Stimulated activated CD4-positive, alpha-beta T cell treated with anti-CD3 and anti-CD28 coated beads, Interleukin-4, amount 100 ng/mL, for 1 hour (primary cell): ENCODE measurements at regions not wholly inside any gene's neighbourhood (a gene's known extent, or its start where the extent isn't known, plus 50 kb on each side); places are given as distances from the start of the nearest gene placed in this dataset.

Source experiments
- DNase-seq: peaks from one replicate; pipeline ENCODE4 v3.0.0-alpha.2; 2020

DNA sequence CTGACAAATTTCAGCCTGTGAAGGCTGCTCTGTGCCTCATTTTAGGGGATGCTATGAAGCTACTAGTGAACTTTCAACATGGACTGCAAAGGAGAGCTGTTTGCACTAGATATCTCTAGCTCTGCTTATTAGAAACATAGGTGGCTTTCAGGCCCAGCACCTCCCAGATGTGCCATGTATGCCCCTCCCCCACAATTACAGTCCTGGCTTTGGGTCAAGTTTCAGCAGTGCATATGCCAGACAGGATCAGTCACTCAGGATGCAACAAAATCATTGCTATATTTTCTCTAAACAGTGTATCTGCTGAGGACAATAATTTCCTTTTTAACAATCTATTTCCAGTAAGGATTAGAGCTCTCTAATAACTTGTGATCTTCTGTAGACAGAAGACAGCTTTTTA, 178.8 kb upstream of the STAC start:
- DNase-seq, result no peak

DNA sequence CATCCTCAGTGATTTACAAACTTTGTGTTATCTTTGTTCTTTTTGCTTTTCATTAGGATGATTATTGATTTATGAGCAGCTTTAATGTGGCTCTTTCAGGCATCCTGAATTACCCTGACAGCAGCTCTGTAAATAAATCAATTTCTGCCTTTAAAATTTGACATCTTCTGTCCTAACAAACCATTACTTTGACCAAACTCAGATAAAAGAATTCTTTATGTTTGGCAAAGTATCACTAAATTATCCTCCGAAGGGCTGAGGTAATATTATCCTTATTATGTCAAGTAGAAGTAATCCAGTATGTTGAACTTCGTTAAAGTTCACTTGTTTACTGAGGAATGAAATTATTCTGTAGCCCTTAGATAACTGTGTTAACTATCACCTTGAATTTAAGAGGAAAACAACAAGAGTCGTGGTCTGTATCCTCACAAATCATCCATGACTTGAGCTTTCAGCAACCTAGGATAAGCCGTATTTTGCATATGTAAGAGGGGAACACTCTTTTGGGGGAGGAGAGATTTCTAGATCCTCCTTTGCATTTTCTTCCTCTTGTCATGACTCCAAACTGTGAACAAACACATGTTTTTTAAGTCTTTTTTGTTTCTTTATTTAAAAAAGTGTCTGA, 173.2 kb upstream of the STAC start:
- no peak for DNase-seq

DNA sequence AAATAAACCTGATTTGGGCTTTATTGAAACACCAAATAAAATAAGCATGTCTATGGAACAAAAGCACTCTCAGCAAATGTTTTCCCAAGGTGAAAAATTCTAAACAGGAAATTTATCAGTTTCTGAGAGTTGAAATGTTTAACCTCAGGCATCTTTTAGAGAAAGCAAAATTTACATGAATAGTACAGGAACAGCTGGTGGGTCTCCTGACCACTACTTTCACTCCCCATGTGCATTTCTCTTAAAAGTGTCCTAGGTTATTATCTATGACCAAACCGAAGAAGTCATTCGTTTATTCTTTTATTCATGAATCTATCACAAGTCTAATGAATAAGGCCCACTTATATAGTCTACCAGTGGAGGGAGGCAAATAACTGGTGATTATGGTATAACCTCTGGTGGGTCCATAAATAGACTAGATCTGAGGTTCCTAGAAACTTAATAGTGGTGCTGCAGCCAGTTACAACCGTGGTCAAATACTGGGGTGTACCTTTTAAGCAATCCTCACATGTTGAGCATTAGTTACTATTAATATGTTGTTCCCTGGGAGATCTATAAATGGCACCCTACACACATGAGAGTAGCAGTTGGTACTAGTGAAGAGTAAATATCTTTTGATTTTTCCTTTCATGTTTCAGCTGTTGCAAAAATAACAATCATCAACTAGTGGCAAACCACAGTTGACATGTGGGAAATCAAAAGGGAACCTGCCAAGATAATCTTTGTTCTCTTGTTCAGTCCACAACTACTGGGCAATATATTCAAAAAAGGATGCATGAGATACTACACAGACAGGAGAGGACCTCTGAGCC, 169.3 kb upstream of the STAC start:
- no peak for DNase-seq

DNA sequence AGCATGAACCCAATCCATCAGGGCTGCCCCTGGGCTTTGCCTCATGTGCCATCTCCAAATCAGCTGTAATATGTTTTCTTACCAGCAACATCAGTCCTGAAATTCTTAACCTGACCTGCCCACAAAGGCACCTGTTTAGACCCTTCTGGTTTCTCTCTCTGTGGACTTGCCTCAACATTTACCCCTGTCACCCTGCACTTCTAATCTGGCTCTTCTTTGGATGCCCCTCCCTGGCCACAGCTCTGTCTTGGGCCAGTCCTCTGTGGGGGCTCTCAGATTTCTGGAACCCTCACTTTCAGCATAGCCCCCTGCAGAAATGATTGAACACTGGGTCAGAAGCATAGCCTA, 168.7 kb upstream of the STAC start:
- DNase-seq, result no peak

DNA sequence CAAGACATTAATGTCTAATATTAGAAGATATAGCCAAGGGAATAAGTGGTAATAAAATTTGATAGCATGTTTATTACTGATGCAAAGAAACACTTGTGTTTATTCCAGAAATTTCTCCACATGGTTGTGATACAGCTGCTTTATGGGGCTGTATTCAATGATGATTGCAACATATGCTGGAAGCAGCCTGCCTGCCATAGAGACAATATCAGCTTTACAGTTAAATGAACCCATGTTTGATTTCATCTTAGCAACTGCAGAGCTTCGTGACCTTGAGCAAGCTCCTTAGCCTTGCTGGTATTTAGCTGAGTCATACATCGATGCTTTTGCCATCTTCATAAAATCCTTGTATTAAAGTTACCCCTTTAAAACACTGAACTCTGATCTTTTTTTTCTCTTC, 168.1 kb upstream of the STAC start:
- DNase-seq, result no peak

DNA sequence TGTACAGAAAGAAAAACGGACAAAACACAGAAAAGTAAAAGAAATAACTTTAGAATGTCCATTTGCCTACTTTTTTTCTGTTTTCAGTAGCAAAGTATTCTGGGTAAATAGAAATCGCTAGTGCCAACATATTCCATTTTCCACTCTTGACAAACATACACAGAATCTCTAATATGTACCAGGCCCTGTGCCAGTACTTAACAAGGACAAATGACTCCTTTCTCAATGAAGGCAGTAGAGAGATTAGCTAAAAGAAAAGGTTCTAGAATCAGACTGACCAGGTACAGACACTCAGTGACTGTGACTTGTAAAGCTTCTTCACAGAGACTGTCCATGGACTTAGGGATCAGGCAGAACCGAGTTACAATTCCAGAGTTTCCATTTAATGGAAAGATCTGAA, 165.8 kb upstream of the STAC start:
- no peak for DNase-seq

DNA sequence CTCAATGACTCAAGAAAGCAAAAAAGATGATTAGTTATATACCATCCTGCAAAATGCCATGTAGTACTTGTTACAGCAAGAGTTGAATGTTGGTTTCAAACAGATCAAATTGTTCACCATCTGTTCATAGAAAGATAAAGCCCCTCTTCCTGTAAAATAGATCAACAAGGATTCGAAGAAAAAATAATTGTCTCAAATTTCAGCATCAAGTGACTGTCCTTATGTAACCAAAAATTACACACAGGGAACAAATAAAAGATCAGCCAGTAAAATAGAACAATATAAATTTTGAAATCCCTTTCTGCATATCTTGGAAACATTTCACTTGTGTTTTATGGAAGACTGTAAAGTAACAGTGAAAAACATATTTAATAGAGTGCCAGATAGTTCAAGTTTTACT, 165.1 kb upstream of the STAC start:
- no peak for DNase-seq

DNA sequence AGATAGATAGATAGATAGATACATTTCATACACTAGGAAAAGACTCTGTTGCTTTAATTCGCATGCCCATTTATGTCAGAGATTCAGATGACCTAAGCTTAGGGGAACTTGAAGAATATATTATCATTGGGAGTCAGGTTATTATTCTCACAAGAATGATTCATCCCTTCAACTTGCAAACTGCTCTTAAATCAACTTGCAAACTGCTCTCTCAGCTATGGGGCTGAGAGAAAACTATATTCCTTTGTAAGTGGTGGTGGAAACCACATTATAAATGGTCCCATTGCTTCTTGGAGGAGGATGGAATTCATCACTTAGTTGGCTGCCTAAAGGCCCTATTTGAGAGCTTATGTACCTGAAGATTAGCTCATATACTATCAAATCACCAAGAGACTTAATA, 160.9 kb upstream of the STAC start:
- no peak for DNase-seq

DNA sequence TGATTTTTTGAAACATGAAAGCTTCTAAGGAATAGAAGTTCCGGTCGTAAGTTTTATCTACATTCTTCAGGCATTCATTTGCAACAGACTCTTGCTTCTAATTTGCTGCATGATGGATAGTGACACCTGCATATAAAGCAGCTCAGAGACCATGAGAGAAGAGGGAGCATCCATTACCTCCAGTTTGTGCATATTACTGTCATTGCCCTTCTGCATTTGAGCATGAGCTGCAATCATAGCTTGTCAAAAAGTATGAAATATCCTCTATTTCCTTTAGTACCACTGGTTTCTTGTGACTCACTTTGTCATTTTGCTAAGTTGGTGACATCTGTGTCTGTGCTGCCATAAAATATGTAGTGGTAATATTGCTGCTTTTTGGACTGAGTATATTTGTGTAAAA, 160.1 kb upstream of the STAC start:
- DNase-seq, result no peak

DNA sequence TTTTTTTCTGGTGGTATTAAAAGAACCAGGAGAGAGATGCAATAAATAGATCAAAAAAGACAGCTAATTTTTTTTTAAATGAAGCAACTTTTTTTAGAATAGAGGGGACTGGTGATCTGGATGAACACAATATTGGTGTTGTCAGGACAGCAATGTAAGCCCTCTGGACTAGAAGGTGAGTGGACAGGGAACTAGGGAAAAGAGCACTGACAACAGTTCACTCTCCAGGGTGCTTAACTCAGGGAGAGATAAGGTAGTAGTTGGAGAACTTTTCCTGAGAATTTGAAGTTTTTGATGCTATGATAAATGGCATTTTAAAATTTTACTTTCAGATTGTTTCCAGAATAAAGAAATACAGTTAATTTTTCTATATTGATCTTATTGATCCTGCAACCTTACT, 158.3 kb upstream of the STAC start:
- DNase-seq, result no peak

DNA sequence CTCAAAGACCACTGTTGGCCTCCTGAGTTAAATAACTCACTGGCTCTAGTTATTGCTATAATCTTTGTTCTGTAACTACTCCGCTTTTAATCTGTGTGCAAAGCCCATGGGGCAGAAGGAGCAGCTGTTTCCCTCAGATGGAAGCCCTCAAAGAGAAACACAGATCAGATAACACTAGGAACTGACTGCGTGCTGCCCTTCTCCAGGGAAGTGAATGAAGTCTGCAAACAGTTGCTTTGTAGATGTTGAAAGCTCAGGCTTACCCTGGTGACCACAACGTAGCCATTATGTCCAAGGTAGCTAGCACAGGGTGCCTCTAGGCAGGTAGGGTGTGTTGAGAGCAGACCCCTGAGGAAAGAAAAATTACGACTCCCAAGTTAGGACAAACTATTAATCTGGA, 152.3 kb upstream of the STAC start:
- DNase-seq, result no peak

DNA sequence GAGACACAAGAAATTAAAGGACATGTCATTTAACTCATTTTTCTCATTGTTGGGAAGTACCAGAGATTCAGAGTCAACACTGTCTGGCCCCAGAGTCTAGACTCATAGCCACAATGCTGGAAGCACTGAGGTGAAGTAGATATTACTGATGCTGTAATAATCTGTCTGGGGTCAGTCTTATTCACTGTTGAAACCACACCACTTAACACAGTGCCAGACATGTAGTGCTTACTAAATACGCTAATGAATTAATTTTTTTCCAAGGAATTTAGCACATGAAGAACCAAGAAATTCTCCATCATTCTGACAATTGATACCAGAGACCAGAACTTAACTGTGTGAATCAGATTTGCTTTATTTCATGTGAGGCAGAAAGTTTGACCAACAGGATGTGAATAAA, 150.8 kb upstream of the STAC start:
- no peak for DNase-seq

DNA sequence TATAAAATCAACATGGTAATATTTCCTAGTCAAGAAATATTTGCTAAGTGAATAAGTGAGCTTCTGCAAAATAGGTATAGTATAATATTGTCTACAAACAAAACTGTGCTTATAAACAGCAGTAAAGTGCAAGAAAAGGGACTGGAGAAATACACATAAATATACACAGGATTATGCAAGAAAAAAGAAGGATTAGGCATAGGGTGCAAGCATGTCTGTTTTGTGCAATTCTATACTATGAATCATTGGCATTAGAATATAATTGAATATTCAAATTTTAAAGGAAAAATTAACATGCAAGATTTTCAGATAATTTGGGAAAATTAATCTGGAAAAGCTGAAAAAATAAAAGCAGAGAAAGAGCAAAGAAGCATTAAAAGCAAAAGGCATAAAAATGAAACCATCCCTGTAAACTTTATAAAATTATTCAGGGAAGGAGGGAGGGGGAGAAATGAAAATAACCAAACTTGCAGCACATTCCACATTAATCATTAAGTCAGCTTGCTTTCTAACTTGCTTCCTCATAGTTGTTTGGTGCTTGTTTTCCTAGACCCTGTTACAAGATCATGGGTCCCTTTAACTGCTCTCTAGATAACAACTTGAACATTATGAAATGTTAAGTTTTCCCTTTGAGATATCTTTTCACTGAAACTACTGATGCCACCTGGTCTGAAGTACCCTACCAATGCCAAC, 147.4 kb upstream of the STAC start:
- no peak for DNase-seq

DNA sequence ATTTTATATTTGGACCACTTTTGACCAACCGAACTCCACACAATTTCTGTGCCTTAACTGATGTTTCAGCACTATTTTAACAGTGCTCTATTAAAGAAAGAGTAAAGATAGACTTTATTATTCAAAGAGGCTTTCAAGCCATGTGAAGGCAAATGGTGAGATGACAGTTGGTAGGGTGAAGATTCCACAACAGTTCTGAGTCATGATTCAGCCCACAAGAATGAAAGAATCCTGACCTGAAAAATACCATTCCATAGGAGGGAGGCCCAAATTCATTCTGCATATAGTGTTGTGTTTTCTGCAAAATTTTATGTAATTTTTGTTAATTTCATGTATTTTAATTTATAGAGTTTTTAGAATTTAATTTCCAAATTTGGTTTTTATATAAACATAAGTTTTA, 135.6 kb upstream of the STAC start:
- no peak for DNase-seq

DNA sequence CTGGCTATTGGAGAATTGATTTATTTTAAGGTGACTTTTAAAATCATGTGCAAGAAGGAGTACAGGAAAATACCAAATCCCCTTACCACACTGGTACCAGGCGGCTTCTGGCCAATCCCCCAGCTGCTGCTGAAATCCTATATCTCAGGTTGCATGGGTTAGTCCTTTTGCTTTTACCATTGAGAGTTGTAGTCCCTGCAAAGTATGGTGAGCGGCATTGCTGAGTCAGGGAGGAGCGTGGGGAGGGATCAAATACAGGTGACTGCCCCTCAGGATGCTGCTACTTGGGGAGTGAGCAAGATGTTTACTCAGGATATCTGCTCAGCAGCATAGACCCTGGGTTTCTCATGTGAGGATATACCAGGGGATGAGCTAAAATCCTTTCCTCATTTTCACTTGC, 131.9 kb upstream of the STAC start:
- no peak for DNase-seq

DNA sequence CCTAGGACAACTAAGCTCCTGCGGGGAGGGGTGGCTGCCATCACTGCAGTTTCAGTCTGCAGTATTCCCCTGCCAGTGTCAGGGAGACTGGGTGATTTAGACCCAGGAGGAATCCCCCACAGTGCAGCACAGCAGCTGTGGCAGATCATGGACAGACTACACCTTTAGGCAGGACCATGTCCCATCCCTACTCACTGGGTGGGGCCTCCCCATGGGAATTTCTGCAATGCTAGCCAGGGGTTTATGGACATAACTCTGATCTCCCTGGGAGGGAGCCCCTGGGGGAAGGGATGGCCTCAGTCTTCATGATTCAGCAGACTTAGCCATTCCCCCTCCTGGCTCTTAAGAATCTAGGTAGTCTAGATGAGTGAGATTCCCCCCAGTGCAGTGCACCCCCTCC, 130.1 kb upstream of the STAC start:
- DNase-seq, result no peak

DNA sequence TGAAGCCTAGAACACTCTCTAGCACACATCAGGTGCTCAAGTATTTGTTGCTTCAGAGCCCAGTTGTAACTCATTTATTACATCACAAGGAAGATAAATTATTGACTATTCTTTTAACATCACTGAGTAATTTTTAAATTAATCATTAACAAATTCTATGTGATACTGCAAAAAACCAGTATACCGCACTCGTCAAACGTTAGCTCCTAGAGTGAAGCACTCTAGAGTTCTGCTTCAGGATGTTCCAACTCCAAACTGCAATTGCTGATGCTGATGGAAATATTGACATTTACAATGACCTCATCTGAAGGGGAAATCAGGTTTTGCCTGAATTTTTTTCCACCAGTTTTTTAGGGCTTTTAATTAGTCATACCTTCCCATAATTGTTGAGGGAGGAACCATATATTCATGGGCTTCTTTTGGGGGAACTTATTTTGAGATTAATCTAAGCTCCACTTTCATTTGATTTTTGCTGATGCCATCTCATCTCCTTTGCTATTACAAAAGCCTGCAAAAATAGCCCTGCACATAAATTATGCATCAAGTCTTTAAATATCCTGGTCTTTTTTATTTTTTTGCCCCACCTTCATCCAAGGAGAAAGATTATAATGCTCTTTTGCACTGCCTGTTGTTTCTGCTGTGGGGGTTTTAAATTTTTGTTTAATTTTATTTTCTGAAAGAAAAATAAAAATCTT, 123.0 kb upstream of the STAC start:
- DNase-seq, result no peak

DNA sequence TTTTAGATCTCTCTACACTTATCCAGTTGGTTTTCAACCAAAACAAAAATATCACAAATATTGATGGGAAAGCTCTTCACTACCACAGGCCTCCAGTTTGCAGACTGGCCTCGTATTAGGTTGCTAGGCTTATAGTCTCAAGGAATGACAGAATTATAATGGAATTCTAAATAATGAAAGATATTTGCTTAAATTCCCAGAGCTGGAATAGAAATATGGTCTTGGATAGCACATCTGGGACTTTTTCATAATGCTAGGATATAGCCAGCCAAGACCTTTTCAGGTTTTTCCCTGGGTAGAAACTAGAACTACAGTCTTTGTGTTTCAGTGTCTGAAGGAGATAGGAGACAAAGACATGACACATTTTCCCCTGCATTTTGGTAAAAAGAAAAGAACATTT, 121.9 kb upstream of the STAC start:
- no peak for DNase-seq

DNA sequence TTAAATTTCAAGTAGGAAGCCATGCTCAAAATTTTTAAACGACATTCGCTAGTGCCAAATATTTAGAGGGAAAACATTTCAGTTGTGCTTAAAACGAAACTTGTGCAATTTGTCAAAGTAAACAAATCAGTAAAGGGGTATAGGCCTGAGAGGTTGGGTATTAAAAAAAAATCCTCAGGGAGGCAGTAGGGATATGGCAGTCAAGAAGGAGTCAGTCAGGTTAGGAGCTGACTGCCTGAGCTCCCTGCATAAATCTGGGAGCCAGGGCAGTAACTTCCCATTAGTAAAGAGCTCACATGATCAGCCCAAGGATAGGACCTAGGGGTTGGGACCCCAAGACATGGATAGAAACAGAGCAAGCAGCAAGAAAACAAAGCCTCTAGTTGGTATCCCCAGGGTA, 120.7 kb upstream of the STAC start:
- DNase-seq, result no peak

DNA sequence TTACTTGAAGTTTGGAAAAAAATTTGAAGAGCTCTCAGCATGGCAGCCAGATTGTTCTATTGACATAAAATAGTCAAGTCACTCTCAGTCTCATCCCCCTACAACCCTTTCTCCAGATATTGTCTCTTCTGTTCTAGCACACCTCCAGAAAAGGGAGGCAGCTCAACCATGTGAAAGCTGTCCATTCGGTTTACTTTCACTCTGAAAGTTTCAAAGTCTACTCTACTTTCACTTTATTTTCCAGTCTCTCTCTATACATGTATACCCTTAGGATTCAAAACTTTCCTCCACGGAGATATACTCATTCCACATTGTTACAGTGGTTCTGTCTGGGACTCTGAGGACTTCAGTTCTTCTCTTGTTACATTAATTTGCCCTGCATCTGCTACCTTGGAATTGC, 111.0 kb upstream of the STAC start:
- DNase-seq, result no peak

DNA sequence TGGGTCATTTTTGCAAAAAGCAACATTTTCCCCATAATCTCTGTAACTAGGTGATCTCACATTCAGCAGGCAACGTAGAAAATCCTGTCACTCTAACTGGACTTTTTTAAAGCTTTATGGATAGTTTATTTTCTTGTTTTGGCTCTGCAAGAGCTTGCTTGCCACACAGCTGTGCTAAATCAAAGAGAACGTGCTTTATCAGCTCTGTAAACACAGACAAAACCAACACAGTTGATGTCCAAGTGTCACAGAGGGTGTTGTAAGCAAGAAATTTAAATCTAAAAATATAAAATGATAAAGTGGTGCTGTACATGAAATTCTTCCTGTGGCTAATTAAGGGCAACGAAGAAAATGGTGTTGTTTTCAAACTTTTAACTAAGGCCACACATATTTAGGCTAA, 97.5 kb upstream of the STAC start:
- no peak for DNase-seq

DNA sequence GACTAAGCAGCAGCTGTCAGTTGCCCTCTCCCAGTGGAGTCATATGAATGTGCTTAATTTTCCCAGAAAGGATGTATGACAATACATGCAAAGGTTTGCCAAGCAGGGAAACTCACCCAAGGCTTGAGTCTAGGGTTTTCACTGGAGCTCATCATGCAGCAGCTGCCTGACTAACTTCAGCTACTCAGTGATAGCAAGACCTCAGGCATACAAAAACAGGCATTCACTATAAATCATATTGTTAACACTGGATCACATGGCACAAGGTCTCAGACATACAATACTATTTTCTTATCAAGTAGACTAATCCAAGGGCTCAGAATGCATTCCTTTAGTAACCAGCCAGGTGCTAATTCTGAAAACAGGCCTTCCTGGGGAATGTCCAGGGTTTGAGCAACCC, 85.0 kb upstream of the STAC start:
- DNase-seq, result no peak

DNA sequence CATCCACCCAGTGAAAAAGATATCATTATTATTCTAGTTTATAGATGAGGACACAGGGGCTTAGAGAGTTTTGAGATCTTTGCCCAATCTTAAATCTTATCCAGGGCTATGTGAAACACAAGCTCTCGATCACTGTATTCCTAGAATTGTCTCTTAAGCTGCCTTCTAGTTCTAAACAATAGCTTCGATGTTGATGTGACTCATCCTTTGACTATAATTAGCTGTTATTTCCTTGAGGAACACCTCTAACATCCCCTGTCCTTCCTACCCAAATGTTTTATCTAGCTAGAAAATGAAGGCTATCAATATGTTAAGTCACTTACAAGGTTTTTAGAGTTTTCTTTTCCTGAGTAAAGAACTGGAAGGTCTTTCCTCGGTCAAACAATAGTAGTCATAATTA, 83.1 kb upstream of the STAC start:
- DNase-seq, result no peak

DNA sequence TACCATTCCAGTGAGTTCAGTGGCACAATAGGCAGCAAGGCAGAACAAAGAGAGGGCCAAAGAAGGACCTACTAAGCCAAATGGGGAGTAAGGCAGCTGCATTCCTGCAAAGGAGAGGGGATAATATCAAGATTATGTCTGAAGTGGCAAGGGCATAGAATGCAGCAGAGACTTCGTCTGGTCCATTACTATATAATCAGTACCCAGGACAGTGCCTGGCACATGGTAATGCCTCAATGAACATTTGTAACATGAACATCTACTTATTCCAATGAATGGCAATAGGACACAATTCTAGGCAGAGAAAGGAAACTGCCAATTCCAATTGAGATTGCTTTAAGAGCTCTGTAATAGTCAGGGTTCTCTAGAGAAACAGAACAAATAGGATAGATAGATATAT, 82.1 kb upstream of the STAC start:
- no peak for DNase-seq
